Sigmoid colon (tissue), 4 donors: ENCODE measurements at regions not wholly inside any gene's neighbourhood (a gene's known extent, or its start where the extent isn't known, plus 50 kb on each side); places are given as distances from the start of the nearest gene placed in this dataset.

ENCODE experiments used
- CTCF ChIP-seq, 4 experiments: fragments of 450-650 bp in 3 of 4; fragments of 200-600 bp in 1 of 4; IDR thresholded peaks; one replicate each; pipeline ENCODE4 v1.5.1; 2016 to 2019; ENCODE audit warnings: antibody characterized with exemption in 4 of 4, mild to moderate bottlenecking in 3 of 4, moderate library complexity in 2 of 4
- EP300 ChIP-seq, 4 donors: sonication (generic); formaldehyde crosslinking; IDR thresholded peaks; one replicate each; pipeline ENCODE4 v1.6.1; 2017; ENCODE audit warnings: antibody characterized with exemption in 4 of 4
- POLR2A ChIP-seq, 2 donors: fragments of 450-650 bp; IDR thresholded peaks; one replicate each; pipeline ENCODE4 v1.6.1; 2016; ENCODE audit warnings: antibody characterized with exemption in 2 of 2, mild to moderate bottlenecking in 2 of 2, moderate library complexity in 2 of 2
- POLR2AphosphoS5 ChIP-seq, 4 donors: sonication (generic); formaldehyde crosslinking; IDR thresholded peaks; one replicate each; pipeline ENCODE4 v1.6.1; 2017; ENCODE audit warnings: antibody characterized with exemption in 4 of 4

- TF ChIP-seq CTCF (IDR thresholded peaks at IDR 0.05) (no peak), POLR2AphosphoS5 (IDR thresholded peaks at IDR 0.05) (no peak), POLR2A (IDR thresholded peaks at IDR 0.05) (no peak), EP300 (IDR thresholded peaks at IDR 0.05) (no peak)
Observed at GRCh38 chr2:207395535-207396251, 134.1 kb upstream of the CREB1 start.
